Activated naive CD4-positive, alpha-beta T cell treated with Interleukin-2 at 50 U/mL for 16 hours (primary cell): ENCODE measurements at regions not wholly inside any gene's neighbourhood (a gene's known extent, or its start where the extent isn't known, plus 50 kb on each side); places are given as distances from the start of the nearest gene placed in this dataset.
"Not testable (repeated sequence)": the region's sequence is repeated elsewhere in the genome, so short reads cannot be mapped to it uniquely, and the experiment has no call there.

Experiments
- DNase-seq: peaks from one replicate; pipeline ENCODE4 v3.0.0-alpha.2; 2020

DNA sequence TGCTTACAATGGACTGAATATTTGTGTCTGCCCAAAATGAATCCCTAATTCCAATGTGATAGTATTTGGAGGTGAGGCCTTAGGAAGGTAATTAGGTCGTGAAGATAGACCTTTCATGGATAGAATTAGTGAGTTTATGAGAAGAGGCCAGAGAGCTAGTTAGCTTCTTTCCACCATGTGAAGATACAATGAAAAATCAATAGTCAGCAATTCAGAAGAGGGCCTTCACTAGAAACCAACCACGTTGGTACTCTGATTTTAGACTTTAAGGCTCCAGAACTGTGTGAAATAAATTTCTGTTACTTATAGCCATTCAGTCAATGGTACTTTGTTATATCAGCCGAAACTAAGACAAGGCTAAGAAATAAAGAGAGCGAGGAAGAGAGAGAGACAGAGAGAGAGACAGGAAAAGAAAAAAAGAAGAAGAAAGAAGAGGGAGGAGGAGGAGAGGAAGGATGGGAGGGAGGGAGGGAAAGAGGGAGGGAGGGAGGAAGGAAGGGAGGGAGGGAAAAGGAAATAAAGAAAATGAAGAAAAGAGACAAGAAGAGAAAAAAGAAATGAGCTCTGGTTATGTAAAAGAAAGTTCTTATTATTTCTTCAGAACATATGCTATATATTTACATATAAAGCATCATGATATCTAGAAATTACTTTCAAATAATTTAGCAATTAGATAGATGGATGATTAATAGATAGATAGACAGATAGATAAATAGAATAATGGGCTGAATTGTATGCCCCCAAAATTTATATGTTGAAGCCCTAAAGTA is 1725.3 kb downstream of the EFNA5 start:
- no peak for DNase-seq

DNA sequence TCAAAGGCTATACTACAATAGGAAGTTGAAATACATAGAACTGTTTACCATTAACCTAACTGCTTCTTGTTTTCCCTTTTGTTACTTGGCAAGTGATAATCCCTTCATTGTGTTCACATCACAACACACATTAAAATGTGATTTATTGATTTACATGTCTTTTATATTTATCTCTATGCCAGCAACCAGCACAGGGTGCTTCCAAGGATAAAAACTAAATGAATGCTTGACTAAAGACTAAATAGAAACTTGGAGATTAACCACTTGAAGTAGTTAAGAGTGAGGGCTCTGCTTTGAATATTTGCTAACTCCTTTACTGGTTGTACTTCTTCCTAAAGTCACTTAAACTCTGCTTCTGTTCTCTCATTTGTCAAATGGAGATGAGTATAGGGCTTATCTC is 1730.6 kb downstream of the EFNA5 start:
- no peak for DNase-seq

DNA sequence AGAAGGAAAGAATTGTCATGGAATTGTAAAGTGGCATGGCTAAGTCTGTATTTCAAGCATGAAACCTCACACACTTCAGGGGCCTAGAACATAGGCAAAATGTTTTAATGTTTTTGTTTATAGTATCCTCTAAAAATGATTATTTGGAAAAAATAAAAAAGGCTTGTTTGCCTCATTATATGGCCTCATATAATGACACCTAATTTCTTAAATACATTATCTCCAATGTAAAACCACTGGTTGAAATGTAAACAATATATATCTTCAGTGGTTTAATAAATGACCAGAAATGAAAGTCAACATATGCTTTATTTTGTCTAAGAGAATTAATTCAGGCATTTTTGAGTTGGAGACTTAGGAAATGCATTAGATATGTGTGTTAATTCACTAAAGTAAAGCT is 1736.6 kb downstream of the EFNA5 start:
- no peak for DNase-seq

DNA sequence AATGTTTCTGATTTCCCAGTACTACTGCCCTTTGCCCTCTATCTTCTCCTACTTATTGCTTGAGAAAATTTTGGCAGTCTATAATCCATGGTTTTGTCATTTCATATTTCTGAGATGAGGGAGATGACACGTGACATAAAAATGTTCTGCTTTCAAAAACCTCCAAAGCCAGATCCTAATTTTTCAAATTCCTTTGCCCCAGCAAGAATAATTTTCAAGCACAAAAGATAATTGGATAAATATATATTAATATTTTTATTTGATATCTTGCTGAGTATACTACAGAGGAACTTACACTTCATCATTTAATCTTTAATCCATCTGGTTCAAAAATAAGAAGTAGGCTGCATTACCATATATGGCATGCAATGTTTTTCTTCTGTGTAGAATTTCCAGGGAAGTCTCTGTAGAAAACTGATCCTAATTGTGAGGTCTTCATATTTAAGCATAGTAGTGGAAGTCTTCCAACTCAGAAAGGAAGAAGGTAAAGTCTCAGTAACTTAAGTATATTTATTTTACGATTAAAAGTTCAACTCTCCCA is 1738.8 kb downstream of the EFNA5 start:
- no peak for DNase-seq

DNA sequence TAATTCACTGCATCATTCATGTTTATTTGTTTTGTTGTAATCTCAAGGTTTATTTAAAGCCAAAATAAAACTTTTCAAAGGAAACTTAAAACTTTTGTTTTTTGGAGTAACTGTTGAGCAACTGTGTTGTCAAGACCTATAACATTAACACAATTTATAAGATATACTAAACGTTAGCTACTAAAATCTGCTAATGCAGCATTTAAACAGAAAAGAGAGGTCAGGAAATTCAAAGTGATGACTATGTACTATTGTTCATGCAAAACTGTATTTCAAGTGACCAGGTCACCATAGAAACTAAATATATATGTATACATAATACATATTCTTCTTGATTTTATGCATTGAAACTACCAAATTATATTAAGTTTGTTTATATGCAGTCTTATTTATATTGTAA is 1740.9 kb downstream of the EFNA5 start:
- DNase-seq, result no peak

DNA sequence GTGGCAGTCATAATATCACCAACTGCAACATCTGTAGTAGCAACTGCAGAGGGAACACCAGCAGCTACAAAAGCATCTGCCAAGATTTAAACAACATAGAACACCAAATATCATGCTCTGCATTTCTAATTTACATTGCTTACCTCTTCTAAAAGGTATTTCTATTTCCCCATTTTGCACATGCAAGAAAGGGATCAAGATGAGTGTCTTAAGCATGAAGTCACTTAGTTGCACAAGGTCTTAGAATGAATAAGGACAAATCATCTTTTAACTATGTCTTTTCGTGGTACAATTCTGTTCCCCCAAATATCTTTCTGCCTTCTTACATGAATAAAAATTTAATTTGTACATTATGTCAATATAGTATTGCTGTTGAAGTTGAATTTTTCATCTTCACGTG is 1746.4 kb downstream of the EFNA5 start:
- no peak for DNase-seq

DNA sequence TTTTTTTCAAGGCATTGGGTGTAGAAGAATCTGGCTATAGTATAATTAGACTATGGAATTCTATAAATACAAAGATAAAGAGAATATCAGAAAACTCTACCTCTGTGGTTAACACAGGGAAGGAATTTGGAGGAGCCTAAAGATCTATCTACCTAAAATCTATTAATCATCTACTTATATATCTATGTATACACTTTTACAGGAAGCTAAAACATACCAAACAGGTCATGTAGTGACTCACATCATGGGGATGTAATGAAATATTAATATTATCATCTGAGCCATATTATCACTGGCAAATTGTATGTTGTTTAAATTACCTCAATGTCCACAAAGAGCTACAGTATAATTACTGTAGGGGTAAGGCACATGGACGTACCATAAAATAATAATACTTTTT is 1748.2 kb downstream of the EFNA5 start:
- DNase-seq, result no peak

DNA sequence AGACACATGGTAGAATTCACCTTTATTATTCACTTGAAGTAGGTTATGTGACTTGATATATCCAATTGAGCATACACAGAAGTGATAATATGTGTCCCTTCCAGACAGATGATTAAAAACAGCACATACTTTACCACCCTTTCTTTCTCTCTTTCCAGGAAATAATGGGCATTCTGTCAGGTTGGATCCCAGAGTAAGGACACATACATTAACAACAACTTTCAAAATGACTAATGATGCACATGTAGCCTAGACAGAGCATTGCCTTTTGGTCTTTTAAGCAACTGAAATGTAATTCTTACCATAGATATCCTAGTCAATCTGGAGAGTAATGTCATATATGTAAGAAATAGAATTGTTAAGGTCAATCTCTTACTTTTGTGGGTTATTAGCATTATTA is 1748.7 kb downstream of the EFNA5 start:
- no peak for DNase-seq

DNA sequence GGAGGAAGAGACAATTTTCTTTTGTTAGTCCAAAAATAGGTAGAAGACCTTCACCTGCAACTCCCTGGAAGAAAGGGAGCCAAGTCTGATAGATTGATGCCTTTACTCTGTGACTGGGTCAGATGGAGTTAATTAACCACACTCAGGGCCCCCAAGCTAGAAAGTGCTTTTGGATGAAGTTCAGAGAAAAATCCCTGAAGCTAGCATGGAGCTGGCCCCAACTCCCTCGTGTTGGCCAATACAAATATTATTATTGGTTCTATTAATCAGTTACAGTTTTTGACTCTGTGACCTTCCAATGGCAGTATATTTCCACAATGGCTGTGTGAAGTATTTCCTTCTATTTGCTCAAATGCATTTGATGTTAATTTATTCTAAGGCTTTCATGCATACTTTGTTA is 1753.5 kb downstream of the EFNA5 start:
- no peak for DNase-seq

DNA sequence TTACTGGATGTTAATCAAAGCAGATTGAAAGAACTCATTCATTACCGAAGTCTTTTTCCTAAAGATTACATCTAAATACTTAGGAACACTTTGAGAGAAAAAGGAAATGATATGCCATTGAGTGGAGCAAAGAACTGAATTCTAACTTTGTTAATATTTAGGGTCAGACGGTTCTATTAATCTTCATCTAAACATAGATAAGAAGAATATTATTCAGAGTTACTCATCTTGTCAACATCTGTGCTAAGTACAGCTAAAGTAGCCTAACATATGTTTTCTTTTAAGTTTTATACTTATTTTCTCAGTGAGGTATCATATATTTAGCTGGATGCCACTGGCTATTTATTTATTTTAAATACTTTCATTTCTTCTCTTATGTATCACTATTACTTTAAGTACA is 1763.7 kb downstream of the EFNA5 start:
- no peak for DNase-seq

DNA sequence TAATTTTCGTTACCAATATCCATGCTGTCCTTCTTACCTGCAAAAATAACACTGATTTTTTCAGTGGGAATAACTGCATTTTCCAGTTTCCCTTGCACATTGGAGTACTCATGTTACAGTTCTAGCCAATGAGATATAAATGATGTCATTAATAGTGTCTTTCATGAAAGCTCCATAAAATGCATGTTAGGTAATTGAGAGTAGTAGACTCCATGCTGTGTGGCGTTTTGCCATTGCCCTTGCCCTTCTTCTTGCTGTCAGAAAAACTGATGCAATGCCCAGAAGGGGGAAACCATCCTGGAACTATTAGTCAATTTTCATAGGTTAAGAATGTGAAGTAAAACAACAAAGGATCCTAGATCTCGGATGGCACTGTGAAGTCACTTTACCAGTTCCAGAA is 1765.3 kb downstream of the EFNA5 start:
- DNase-seq, result no peak

DNA sequence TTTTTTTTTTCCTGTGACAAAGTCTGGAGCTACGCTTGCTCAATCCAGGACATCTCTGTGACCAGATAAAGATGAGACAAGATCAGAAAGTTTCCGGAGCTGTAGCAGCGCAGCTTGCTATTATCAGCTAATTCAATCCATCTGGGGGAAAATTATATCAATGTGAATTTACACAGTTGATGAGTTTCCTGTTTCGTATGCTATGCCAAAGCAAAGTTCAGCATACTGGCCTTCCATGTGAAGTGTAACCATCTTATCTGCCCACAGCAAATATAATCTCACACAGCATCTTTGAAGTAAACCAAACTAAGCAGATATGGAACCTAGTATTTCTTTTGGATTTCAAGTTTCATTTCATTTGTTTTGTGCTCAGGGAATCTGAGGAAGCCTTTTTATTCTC is 1767.7 kb downstream of the EFNA5 start:
- DNase-seq, result no peak

DNA sequence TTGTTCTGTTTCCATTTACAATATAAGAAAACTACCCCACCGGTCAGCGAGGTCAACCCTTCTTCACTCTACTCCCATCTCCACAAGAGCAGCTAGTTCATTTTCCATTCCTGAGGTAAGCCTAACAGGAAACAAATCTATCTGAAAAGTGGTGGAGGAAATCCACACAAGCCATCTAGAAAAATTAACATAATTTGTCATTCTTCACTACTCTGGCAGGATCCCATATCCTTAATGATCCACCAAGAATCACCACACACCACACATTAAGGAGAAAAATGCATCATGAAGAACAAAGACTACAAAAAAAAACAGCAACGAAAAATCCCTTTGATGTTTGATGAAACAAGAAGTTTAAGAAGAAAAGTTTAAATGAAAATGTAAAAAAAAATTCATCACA is 1771.0 kb downstream of the EFNA5 start:
- DNase-seq, result no peak

DNA sequence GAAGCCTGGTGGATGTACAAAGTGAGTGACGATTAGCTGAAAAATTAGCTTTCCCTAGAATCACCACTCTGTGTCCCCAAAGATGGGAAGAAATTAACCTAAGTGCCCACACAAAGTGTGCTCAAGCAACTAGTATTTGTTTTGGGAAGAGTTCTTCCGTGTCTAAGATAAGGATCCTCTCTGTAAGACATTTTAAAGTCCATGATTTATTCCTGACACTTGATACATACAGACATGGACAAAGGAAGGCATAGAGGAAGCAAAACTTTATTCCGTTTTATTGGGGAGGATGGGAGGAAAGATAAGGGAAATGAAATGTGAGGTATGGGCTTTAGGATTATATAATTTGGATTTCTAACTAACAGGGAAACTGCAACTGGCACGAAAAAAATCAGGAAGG is 1772.6 kb downstream of the EFNA5 start:
- DNase-seq, result no peak

DNA sequence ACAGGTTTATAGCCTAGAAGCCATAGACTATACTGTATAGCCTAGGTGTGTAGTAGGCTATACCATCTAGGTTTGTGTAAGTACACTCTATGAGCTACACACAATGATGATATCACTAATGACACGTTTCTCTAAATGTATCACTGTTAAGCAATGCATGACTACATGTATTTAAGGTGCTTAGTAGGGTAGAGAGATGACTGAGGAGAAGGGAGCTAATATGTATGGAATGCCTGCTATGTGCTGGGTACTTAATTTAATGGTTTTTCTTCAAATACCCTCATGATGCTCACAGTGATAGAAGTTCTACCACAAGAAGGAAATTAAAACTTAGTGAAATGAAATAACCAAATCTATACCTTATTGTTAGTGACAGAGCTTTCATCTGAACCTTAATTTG is 1785.5 kb downstream of the EFNA5 start:
- DNase-seq, result no peak

DNA sequence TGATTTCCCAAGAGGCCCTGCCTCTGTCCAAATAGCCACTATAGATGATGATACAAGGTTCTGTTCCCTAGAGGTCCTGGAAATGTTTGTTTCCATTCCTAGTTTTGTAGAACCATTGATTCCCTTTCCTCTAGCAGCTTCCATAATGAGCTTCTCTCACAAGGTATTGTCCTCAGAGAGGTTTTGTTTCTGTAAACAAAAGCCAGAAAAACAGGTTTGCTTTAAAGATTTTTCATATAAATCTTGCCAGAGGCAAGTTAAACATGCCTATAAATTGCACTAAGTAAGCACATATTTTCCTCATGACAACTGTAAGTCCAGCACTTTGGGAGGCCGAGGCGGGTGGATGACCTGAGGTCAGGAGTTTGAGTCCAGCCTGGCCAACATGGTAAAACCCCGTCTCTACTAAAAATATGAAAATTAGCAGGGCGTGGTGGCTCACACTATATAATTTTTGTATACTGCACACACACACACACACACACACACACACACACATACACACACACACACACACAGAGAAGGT is 1787.7 kb downstream of the EFNA5 start:
- no peak for DNase-seq

DNA sequence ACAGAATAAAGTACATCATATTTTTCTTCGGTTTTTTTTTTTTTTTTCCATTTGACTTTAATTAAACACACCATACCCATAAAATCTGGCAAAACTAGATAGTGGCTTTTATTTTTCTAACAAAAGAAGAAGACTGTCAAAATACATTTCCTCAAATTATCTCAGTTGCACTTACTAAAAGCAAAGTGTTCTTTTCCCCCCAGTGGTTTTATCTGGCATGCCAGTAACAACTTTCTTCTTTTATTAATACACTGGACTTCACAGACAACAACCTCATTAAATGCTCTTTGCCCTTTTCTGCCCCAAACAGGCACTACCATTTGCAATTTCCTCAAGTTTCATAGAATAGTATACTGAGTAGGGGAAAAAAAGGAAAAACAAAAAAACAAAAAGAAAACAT is 1792.3 kb downstream of the EFNA5 start:
- DNase-seq, result no peak

DNA sequence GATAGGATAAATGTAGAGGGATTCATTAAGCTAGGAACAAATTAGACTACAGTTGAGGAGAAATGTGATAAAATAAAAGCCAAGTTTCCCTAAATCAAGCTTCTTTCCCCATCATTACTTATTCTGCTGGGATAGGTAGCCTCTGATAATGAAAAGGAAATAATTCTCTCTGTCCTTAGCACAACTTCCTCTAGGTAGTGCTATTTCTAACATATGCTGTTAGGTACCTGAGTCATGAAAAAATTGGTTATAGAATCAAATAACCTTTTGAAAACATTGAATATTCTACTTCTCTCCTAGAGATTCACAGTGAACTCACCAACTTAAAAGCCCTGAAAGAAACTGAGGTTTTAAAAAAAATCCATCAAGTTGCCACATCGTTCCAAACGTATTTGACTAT is 1793.1 kb downstream of the EFNA5 start:
- no peak for DNase-seq

DNA sequence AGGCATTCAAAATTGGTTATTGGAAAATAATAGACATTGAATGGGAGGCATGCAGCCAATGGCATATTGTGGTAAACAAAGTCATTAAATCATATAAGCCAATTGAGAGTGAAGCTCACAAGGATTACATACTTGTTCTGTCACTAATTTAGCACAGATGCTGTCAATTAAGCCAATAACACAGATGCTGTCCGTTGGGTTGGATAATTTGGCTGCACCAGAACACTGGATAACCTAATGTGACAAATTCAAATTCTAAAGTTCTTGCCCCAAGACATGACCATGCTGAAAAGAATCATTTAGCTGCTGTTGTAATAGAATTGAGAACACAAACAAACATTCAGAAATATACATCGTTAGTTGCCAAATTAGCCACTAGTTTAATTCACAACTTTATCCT is 1796.4 kb downstream of the EFNA5 start:
- DNase-seq, result no peak

DNA sequence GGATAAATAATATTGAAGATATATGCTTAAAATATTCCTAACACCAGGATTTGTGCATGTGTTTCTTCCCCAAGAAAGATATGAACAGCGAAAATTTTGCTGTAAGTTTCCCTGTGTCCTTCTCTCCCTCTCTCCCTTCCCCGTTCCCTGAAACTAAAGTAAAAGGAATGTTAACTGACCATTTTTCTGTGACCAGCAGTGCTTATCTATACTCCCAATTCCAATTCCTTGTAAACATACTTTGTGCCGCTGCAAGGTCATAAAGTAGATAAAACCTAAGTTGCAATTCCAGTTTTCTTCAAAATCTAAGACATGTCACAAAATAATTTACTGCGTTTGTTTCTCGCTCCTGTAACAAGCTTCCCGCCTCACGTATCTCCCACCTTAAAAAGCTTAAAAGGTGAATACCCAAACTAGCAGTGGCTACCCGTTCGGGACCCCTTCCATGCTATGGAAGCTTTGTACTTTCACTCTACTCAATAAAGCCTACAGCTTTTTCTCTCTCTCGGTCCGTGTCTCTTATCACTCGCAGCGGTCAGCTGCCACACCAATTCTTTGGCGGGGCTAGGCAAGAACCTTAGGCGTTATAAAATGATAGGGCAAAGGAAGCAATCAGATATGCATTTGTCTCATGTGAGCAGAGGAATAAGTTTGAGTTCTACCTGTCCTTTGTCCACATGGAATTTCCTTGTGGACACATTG is 1798.0 kb downstream of the EFNA5 start:
- DNase-seq, result no peak

DNA sequence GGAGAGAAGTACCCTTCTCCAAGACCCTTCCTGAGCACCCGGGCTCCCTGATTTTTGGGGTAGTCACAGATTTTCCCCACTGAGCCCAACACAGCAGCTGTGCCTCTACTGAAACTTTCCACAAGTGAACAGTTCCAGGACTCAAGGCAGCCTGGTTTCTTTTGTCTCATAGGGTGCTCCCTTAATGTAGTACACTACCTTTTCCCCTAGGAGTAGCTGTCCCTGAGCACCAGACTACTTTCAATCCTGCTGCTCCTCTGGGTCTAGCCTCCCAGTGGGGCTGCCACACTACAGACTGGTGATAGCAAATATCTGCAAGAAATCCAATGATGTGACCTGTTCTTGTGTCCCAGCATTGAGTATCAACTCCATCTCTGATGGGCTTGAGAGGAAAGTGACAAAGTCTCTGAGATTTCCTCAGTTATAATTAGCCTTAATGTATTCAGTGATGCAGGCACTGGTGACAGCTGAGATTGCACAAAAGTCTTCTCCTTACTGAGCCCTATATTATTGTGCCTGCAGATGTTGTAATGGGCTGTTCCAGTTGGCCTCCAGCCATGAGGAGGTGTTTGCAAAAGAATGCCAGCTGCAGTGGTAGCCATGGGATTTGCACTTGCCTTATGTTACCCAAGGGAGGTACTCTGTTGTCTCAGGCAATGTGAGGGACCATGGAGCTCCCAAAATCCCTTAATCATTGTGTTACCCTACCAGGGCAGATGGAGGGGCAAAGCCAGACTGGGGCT is 1802.5 kb downstream of the EFNA5 start:
- DNase-seq, result no peak

DNA sequence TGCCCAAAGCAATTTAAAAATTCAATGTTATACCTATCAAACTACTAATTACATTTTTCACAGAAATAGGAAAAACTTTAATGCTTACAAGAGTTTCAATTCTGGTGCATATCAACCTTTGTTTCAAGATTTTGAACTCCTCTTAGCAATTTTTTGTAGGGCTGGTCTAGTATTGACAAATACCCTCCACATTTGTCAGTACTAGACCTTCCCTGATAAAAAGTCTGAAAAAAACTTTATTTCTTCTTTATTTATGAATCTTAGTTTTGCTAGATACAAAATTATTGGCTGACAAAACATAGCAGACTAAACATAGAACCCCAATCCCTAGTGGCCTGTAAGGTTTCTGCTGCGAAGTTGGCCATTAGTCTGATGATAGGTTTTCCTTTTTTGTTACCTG is 1804.9 kb downstream of the EFNA5 start:
- DNase-seq, result no peak

DNA sequence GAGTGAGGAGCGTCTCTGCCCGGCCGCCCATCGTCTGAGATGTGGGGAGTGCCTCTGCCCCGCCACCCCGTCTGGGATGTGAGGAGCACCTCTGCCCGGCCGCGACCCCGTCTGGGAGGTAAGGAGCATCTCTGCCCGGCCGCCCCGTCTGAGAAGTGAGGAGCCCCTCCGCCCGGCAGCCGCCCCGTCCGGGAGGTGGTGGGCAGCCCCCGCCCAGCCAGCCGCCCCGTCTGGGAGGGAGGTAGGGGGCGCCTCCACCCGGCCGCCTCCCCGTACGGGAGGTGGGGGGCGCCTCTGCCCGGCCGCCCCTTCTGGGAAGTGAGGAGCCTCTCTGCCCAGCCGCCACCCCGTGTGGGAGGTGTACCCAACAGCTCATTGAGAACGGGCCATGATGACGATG is 1811.4 kb downstream of the EFNA5 start:
- not testable (repeated sequence) for DNase-seq

DNA sequence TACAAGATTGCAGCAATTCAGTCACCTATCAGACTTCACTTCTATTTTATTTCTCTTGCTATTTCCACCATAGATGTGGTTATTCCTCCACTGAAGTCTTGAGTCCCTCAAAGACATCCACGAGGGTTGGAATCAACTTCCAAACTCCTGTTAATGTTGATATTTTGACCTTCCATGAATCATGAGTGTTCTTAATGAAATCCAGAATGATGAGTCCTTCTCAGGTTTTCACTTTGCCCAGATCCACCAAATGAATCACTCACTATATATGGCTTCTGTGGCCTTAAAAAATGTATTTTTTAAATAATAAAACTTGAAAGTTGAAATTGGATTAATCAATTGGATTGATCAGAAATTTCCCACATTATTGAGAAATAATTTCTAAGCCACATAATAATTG is 1821.0 kb downstream of the EFNA5 start:
- no peak for DNase-seq
